Peyer's patch (tissue), 4 donors: ENCODE measurements at regions not wholly inside any gene's neighbourhood (a gene's known extent, or its start where the extent isn't known, plus 50 kb on each side); places are given as distances from the start of the nearest gene placed in this dataset.

Source experiments
- CTCF ChIP-seq, 6 experiments: fragments of 450-650 bp in 4 of 6; fragments of 200-600 bp in 2 of 6; sonication (generic) in 1 of 6; IDR thresholded peaks; one replicate each; pipeline ENCODE4 v1.5.1; 2017 to 2019; ENCODE audit warnings: antibody characterized with exemption in 6 of 6, mild to moderate bottlenecking in 3 of 6, moderate library complexity in 1 of 6
- POLR2A ChIP-seq, 2 donors: fragments of 450-650 bp; IDR thresholded peaks; one replicate each; pipeline ENCODE4 v1.5.1; 2017; ENCODE audit warnings: antibody characterized with exemption in 2 of 2, mild to moderate bottlenecking in 2 of 2, moderate library complexity in 2 of 2

- TF ChIP-seq CTCF (IDR thresholded peaks at IDR 0.05) (no peak), POLR2A (IDR thresholded peaks at IDR 0.05) (no peak)
These were observed 417.8 kb upstream of the TPM1 start for GRCh38 chr15:62624547-62625378.
